Activated naive CD8-positive, alpha-beta T cell treated with anti-CD3 and anti-CD28 coated beads for 36 hours (primary cell): ENCODE measurements at regions not wholly inside any gene's neighbourhood (a gene's known extent, or its start where the extent isn't known, plus 50 kb on each side); places are given as distances from the start of the nearest gene placed in this dataset.

Source experiments
- DNase-seq: peaks from one replicate; pipeline ENCODE4 v3.0.0; 2021
- H3K27ac Mint-ChIP-seq: one replicate; pipeline ENCODE4 v1.8.0; 2022; ENCODE audit warnings: mild to moderate bottlenecking, moderate library complexity, mixed read lengths
- H3K27me3 Mint-ChIP-seq: one replicate; pipeline ENCODE4 v1.8.0; 2022; ENCODE audit warnings: mild to moderate bottlenecking, mixed read lengths
- H3K36me3 Mint-ChIP-seq: one replicate; pipeline ENCODE4 v1.8.0; 2021; ENCODE audit warnings: mild to moderate bottlenecking, mixed read lengths
- H3K4me1 Mint-ChIP-seq: one replicate; pipeline ENCODE4 v1.8.0; 2021; ENCODE audit warnings: mixed read lengths
- H3K4me3 Mint-ChIP-seq: one replicate; pipeline ENCODE4 v1.8.0; 2022; ENCODE audit warnings: mild to moderate bottlenecking, moderate library complexity, mixed read lengths
- H3K9me3 Mint-ChIP-seq: one replicate; pipeline ENCODE4 v1.8.0; 2022; ENCODE audit warnings: mixed read lengths

DNA sequence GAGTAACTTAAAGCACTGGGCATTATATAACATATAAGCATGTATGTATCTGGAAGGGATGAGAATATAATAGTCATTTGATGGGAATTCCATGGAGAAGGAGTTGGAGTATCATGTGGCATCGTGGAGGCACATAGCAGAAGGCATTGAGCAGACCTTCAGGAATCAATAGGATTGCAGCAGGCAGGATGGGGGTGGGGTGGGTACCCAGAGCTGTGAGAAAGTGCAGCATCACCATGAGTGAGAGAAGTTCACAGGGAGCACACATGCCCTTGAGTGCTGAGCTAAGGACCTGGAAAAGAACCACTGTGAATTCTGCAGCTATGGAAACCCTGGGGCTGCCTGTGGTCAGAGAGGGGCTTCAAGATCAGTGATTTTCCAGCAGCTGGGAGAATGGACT is 57.3 kb downstream of the MED10 start:
- DNase-seq = no peak
- peaks cover 5% of the 10 kb centered on the region for H3K9me3 Mint-ChIP-seq
- no peak overlapping the region for H3K27ac Mint-ChIP-seq

GRCh38 chr5:6319116-6319515 is 59.2 kb downstream of the MED10 start:
- Mint-ChIP-seq H3K9me3 (peaks cover 5% of the 10 kb centered on the region), H3K27ac (no peak overlapping the region), H3K4me3 (no peak overlapping the region), H3K36me3 (peaks cover 5% of the 10 kb centered on the region), H3K4me1 (no peaks in the 10 kb centered on the region), H3K27me3 (no peaks in the 10 kb centered on the region)
- DNase-seq = no peak

More for the DNA sequence above, 57.3 kb downstream of the MED10 start:
- Mint-ChIP-seq H3K4me1 (no peaks in the 10 kb centered on the region), H3K27me3 (no peaks in the 10 kb centered on the region), H3K4me3 (no peak overlapping the region), H3K36me3 (peaks cover 5% of the 10 kb centered on the region)

- H3K27ac Mint-ChIP-seq = no peak overlapping the region
- H3K9me3 Mint-ChIP-seq = peaks cover 5% of the 10 kb centered on the region
- H3K36me3 Mint-ChIP-seq = peaks cover 5% of the 10 kb centered on the region
- peaks cover 1% of the 10 kb centered on the region for H3K4me1 Mint-ChIP-seq
- DNase-seq = no peak
- no peaks in the 10 kb centered on the region for H3K27me3 Mint-ChIP-seq
- H3K4me3 Mint-ChIP-seq = no peak overlapping the region
These were observed 61.1 kb downstream of the MED10 start for GRCh38 chr5:6317116-6317798.

- Mint-ChIP-seq H3K4me1 (peaks cover 1% of the 10 kb centered on the region), H3K4me3 (no peak overlapping the region), H3K36me3 (no peaks in the 10 kb centered on the region), H3K27me3 (no peaks in the 10 kb centered on the region), H3K27ac (no peak overlapping the region), H3K9me3 (no peaks in the 10 kb centered on the region)
- DNase-seq = no peak
These were observed 62.8 kb downstream of the MED10 start for GRCh38 chr5:6315580-6315979.

DNA sequence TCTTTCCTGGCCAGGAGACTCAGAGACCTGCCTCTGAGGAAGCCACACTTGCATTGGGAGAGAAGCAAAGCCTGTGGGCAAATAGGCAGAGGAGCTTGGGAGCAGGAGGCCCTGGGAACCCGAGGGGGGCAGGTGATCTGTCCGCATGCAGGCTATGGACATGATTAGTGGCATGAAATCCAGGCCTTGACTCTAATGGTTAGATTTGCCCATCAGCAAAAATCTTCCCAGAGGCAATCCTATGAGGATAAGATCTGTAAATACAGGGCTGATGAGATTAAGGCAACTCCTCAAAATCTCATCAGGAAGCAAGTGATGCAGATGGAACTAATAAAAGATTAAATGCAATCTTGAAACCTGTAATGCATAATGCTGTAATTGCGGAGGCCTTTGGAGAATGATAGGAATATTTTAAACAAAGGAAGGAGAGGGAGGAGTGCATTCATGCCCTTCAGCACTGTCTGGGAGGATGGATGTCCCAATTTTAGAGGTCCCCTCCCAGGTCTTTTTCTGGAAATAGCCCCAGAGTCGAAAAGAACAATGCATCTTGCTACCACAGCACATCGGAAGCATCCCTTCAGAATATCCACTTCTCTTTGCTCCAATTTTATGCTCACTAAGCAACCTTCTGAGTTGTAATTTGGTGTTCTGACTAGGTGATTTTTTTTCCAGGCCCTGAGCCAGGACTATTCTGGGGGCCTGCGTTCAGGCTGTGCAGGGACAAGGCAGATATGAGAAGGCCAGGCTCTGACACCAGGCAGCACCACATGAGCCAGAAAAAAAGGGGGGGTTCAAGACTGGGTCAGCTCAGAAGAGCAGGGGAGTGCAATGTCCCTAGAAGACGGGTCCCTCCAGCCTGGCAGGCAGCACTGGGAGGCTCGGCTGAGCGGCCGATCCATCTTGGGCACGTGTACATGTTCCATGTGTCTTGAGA is 66.5 kb downstream of the MED10 start:
- no peaks in the 10 kb centered on the region for H3K27me3 Mint-ChIP-seq
- DNase-seq = no peak
- H3K27ac Mint-ChIP-seq = no peak overlapping the region
- H3K4me3 Mint-ChIP-seq = no peak overlapping the region
- no peaks in the 10 kb centered on the region for H3K9me3 Mint-ChIP-seq
- H3K36me3 Mint-ChIP-seq = no peaks in the 10 kb centered on the region
- peaks cover 1% of the 10 kb centered on the region for H3K4me1 Mint-ChIP-seq

- H3K36me3 Mint-ChIP-seq = no peaks in the 10 kb centered on the region
- no peak for DNase-seq
- H3K9me3 Mint-ChIP-seq = no peaks in the 10 kb centered on the region
- no peak overlapping the region for H3K4me3 Mint-ChIP-seq
- peaks cover 1% of the 10 kb centered on the region for H3K4me1 Mint-ChIP-seq
- no peaks in the 10 kb centered on the region for H3K27me3 Mint-ChIP-seq
- H3K27ac Mint-ChIP-seq = no peak overlapping the region
These were observed 68.4 kb downstream of the MED10 start for GRCh38 chr5:6309949-6310348.

- H3K36me3 Mint-ChIP-seq = no peaks in the 10 kb centered on the region
These were observed 69.7 kb downstream of the MED10 start for GRCh38 chr5:6308683-6309082.

DNA sequence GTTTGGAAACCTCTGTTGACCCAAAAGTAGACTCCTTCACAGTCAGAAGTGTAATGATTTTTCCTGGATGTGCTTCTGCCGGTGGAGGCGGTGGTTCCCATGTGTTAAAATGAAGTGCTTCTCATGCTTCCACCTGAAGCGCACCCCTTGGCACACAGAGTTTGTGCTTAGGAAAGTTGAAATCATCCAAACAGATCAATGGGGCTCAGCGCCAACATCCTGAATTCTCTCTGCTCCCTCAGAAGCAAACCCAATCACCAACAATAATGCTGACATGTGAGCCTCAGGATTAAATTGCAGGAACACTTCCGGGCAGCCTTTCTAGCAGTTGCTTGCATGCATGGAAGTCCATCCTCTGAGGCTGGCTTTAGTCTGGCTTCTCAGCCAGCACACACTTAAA is 71.0 kb downstream of the MED10 start:
- Mint-ChIP-seq H3K27me3 (peaks cover 17% of the 10 kb centered on the region), H3K9me3 (no peaks in the 10 kb centered on the region), H3K4me3 (no peak overlapping the region), H3K36me3 (no peaks in the 10 kb centered on the region), H3K4me1 (no peaks in the 10 kb centered on the region), H3K27ac (no peak overlapping the region)
- DNase-seq = no peak

More at GRCh38 chr5:6308683-6309082, 69.7 kb downstream of the MED10 start:
- Mint-ChIP-seq H3K4me3 (no peak overlapping the region), H3K27me3 (peaks cover 9% of the 10 kb centered on the region), H3K9me3 (no peaks in the 10 kb centered on the region), H3K4me1 (no peaks in the 10 kb centered on the region), H3K27ac (no peak overlapping the region)
- DNase-seq = no peak

- Mint-ChIP-seq H3K4me3 (no peak overlapping the region), H3K4me1 (no peaks in the 10 kb centered on the region), H3K9me3 (no peaks in the 10 kb centered on the region), H3K27me3 (peaks cover 17% of the 10 kb centered on the region), H3K27ac (no peak overlapping the region), H3K36me3 (no peaks in the 10 kb centered on the region)
- no peak for DNase-seq
These were observed 72.5 kb downstream of the MED10 start for GRCh38 chr5:6305853-6306252.

DNA sequence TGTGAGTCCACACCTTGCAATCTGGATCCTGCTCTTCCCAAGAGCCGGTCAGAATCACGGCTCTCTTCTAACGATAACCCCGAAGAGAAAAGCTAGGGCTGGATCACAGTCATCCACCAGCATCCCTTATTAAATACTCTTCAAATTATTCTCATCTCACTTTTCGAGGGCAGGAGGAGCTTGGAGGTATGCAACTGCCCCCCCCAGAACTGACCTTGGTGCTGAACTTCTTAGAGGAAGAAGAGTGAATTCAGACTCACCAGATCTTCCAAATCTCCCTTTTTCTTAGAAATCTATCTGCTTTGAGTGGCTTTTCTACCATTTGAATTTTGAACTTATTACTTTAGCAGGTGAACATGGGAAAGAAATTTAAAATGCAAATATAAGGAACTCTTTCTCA is 75.7 kb downstream of the MED10 start:
- H3K4me1 Mint-ChIP-seq = no peaks in the 10 kb centered on the region
- no peak for DNase-seq
- no peaks in the 10 kb centered on the region for H3K9me3 Mint-ChIP-seq
- H3K4me3 Mint-ChIP-seq = no peak overlapping the region
- no peaks in the 10 kb centered on the region for H3K36me3 Mint-ChIP-seq
- H3K27ac Mint-ChIP-seq = no peak overlapping the region
- peaks cover 17% of the 10 kb centered on the region for H3K27me3 Mint-ChIP-seq

- DNase-seq = no peak
- Mint-ChIP-seq H3K4me1 (no peaks in the 10 kb centered on the region), H3K27ac (no peak overlapping the region), H3K4me3 (no peak overlapping the region), H3K27me3 (peaks cover 17% of the 10 kb centered on the region), H3K36me3 (no peaks in the 10 kb centered on the region), H3K9me3 (no peaks in the 10 kb centered on the region)
These were observed 76.3 kb downstream of the MED10 start for GRCh38 chr5:6302075-6302474.

GRCh38 chr5:6296524-6296923 is 81.8 kb downstream of the MED10 start:
- no peaks in the 10 kb centered on the region for H3K36me3 Mint-ChIP-seq
- H3K9me3 Mint-ChIP-seq = no peaks in the 10 kb centered on the region
- H3K27me3 Mint-ChIP-seq = peaks cover 3% of the 10 kb centered on the region
- H3K27ac Mint-ChIP-seq = no peak overlapping the region
- H3K4me1 Mint-ChIP-seq = no peaks in the 10 kb centered on the region
- DNase-seq = no peak
- H3K4me3 Mint-ChIP-seq = no peak overlapping the region

- H3K27me3 Mint-ChIP-seq = peaks cover 3% of the 10 kb centered on the region
- no peak overlapping the region for H3K27ac Mint-ChIP-seq
- no peak for DNase-seq
- H3K4me1 Mint-ChIP-seq = no peaks in the 10 kb centered on the region
- no peaks in the 10 kb centered on the region for H3K9me3 Mint-ChIP-seq
- H3K4me3 Mint-ChIP-seq = no peak overlapping the region
- H3K36me3 Mint-ChIP-seq = no peaks in the 10 kb centered on the region
These were observed 86.4 kb downstream of the MED10 start for GRCh38 chr5:6291961-6292360.

DNA sequence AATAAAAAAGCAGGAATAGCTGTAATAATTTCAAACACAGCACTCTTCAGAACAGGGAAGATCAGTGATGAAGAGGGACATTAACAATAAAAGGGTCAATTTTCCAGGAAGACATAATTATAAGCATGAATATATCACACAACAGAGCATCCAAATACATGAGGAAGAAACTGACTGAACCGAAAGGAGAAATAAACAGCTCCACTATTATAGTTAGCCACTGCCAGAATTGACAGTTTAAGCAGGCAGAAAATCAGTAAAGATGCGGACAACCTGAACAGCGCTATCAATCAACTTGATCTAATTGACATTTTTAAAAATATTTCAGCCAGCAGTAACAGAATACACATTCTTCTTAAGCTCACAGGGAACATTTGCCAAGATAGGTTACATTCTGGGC is 89.1 kb downstream of the MED10 start:
- no peak overlapping the region for H3K27ac Mint-ChIP-seq
- H3K36me3 Mint-ChIP-seq = no peaks in the 10 kb centered on the region

GRCh38 chr5:6287176-6287575 is 91.2 kb downstream of the MED10 start:
- Mint-ChIP-seq H3K36me3 (no peaks in the 10 kb centered on the region), H3K27ac (no peak overlapping the region), H3K4me3 (no peak overlapping the region), H3K27me3 (peaks cover 5% of the 10 kb centered on the region), H3K4me1 (no peaks in the 10 kb centered on the region), H3K9me3 (peaks cover 1% of the 10 kb centered on the region)
- no peak for DNase-seq

More for the DNA sequence above, 89.1 kb downstream of the MED10 start:
- Mint-ChIP-seq H3K4me3 (no peak overlapping the region), H3K4me1 (no peaks in the 10 kb centered on the region), H3K27me3 (no peaks in the 10 kb centered on the region), H3K9me3 (no peaks in the 10 kb centered on the region)
- DNase-seq = no peak

DNA sequence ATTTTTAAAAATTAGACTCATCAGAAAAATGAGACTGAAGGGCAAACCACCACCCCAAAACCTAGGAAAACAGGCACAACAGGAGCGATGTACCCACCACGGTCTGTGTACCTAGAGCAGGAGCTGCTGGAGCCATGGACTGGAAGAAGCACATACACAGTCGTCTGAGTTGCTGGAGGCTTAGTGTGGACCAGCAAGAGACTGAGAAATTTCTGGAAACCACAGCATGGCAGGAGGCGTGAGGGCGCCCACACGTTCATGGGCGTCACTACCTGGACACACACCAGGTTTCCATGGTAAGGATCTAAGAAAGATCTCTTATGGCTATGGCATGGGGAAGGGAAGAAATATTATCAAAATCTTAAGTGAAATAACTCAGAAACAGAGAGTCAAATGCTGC is 91.9 kb downstream of the MED10 start:
- DNase-seq = no peak
- H3K4me3 Mint-ChIP-seq = no peak overlapping the region
- H3K36me3 Mint-ChIP-seq = no peaks in the 10 kb centered on the region
- H3K9me3 Mint-ChIP-seq = peaks cover 1% of the 10 kb centered on the region
- H3K4me1 Mint-ChIP-seq = peaks cover 6% of the 10 kb centered on the region
- H3K27me3 Mint-ChIP-seq = peaks cover 12% of the 10 kb centered on the region
- no peak overlapping the region for H3K27ac Mint-ChIP-seq
